GM21447 (cell line): ENCODE measurements at regions not wholly inside any gene's neighbourhood (a gene's known extent, or its start where the extent isn't known, plus 50 kb on each side); places are given as distances from the start of the nearest gene placed in this dataset.
"Not testable (repeated sequence)": the region's sequence is repeated elsewhere in the genome, so short reads cannot be mapped to it uniquely, and the experiment has no call there.

ENCODE experiments used
- ATAC-seq: cut with Tn5 transposase; IDR thresholded peaks from one replicate; pipeline ENCODE4 v1.9.1; 2021; ENCODE audit not compliant: unreplicated experiment

DNA sequence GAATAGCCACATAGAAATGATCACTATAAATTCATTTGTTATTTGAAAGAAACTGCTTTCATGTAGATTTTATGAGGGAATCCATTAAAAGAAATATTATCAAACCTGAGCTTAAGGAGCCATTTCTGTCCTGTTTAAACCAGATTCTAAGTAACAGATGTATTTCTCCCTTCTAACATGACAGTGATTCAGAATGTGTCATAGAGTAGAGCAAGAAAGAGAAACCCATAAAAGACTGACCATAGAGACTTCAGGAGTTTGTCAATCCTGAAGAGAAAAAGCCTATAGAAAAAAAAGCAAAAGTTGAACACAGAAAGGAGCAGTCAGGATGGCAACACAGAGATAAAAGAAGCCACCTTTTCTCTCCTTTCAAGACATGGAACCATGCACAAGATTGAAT, 390.6 kb downstream of the PRIM2 start:
- ATAC-seq = not testable (repeated sequence)

DNA sequence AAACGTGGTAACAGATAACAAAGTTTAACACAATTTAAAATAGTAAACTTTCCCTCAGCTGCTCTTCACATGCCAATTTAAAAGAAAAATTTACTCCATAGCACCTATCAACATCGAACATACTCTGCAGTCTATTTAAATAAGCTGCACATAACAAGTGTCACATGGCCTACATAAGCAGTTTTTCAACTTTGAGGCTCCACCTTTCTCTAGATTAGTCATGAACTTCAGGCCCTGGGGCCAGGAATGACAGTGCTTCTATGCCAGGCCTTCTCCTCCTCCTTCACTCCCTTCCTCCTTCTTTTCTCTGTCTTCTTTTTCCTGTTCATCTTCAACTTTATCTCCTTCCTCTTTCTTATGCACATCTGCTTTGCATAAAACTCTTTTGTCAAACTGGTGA, 405.1 kb downstream of the PRIM2 start:
- not testable (repeated sequence) for ATAC-seq

DNA sequence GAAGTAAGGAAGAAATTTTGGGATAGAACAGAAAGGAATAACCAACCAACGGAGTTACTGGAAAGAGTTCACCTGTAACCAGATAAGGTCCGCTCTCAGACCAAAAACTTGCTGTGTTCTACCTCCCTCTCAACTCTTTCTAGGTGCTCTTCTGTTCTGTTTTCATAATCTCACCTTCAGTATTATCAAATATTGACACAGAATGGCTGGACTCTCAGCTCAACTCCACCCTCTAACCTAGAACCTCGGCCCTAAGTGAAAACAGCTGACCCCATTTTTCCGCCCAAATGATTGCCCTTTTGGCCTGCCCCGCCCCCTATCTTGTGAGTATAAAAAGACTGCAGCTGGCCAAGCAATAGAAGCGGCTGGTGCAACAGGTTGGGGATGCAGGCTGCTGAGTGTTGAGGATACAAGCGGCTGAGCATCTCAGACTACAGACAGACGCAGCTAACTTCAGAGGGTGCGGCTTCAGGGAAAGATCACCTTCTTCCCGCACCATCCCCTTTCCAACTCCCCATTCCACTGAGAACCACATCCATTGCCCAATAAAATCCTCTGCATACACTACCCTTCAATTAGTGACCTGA, 406.5 kb downstream of the PRIM2 start:
- ATAC-seq = not testable (repeated sequence)

DNA sequence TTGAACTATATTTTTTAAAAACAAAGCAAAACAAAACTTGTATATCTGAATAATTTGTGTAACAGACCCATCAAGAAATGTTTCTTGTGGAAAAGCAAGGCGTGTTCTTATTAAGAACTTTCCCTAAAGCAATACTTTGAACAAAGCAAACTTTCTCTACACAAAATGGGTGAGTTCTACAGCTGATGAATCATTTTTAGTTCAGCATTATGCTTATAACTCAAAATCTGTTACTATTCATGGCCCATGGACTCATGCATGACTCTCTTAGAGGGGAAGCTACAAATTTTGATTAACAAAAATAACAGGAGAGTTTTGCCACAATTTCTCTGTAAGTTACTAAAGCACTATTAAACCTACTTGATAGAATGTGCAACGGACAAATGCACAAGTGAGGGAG, 412.0 kb downstream of the PRIM2 start:
- ATAC-seq = not testable (repeated sequence)

DNA sequence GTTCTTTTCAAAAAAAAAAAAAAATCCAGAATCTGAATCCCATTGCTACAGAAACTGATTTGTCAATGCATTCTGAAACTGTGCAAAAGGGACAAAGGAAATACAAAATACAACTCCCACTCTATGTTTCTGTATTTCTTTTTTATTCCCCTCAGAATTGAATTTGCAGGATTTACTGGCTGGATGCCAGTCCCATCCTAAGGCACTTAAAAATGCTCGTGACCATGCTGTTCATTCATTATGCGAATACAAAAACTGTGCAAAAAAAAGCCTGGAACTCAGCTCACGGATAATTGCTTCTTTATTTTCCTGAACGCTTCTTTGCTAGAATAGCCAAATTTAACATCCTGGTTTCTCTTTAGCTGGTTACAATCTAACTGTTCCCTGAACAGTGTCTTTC, 413.3 kb downstream of the PRIM2 start:
- not testable (repeated sequence) for ATAC-seq

DNA sequence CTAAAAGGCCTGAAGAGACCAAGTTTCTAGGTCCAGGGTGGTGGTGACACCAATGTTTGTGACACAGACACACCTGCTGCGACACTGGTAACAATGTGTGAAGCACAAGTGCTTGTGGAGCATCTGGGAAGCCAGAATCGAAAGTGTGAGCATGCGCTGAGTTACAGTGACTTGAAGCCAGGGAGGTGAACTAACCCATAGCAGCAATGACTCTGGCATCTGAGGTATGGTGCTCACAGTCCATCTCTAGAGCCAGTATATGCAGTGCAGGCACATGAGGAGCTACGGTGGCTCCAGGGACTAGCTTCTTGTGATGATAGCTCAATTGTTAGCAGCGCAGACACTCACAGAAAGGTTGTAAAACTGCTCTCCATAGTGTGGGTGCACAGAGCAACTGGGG, 430.3 kb downstream of the PRIM2 start:
- ATAC-seq = not testable (repeated sequence)

DNA sequence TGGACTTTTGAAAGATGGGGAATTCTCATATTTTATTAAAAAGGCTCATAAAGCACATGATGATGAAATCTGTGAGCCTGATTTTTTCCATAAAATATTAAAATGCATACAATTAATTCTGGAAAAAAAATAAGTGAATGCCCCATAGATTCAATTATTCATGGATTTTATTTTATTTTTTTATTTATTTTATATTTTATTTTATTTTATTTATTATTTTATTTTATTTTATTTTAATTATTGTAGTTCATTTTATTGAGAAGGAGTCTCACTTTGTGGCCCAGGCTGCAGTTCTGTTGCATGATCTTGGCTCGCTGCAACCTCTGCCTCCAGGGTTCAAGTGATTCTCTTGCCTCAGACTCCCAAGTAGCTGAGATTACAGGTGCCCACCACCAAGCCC, 442.4 kb downstream of the PRIM2 start:
- ATAC-seq = not testable (repeated sequence)

DNA sequence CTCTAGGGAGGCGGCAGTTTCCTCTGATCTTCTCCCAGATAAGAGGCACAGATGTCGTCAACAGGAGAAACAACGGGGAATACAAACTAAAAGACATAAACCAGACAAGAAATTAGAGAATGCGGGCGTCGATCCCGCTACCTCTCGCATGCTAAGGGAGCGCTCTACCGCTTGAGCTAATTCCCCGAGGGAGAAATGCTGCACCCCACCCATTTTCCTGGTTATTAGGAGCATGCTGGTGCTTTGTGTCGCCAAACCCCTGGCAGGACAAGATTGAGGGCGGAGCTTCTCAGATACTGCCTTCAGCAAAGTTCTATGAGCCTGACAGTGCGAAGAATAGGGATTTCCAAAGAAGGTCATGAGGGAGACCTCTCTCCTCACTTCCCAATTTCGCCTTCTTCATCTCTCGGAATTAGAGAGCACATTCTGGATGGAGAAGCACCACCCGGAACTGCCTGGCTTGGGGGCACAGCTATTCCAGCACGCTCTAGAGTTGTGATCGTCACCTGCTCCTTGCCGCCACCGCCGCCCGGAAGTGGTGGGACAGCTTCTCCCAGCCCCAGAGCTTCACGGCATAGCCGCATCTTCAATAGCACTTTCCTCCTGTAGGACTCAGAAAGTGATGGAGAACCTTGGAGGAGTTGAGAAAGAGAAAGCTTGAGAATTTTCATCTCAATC, 475.4 kb downstream of the PRIM2 start:
- ATAC-seq = not testable (repeated sequence)

DNA sequence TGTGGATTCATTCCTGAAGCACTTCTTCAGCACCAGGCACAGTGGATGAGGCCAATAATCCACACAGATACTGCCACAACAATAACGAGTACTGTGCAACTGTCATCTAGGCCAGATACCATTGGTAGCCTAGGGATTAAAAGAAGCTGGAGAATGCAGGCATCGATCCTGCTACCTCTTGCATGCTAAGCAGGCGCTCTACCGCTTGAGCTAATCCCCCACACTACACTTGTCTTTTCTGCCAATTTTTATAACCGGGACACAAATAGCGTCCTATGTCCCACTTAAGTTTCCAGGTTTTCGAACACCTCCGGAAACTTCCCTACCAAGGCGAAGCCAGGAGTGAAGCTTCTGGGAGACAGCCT, 475.9 kb downstream of the PRIM2 start:
- ATAC-seq = not testable (repeated sequence)

DNA sequence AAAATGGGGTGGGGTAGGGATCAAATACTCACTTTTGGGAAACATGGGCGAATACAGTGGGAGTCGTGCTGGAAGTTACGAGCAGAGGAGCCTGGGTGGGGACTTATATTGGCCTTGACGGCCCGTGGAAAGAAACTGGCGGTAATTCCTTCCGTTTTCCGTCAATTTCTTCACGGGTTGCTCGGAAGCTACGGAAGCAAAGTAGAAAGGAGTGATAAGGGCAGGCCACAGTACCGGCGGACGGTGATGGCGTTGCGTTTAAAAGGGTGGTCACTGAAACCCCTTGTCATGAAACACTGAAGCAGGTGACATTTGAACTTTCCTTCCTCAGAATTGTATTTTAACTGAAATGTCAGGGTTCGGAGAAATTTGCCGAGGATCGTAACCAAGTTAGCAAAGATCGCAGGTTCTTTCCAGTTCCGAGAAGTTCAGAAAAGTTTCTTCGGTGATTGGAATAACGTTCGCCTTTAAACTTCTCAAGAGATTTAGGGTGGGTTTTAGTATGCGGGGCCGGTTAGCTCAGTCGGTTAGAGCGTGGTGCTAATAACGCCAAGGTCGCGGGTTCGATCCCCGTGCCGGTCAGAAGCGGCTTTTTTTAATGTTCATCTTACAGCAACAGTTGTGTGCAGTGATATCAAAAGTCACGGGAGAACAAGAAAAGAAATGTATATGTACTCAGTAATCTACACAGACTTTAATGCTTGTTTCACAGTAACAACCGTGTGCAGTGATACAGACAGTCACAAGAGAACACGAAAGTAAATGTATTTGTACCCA, 482.5 kb downstream of the PRIM2 start:
- not testable (repeated sequence) for ATAC-seq

DNA sequence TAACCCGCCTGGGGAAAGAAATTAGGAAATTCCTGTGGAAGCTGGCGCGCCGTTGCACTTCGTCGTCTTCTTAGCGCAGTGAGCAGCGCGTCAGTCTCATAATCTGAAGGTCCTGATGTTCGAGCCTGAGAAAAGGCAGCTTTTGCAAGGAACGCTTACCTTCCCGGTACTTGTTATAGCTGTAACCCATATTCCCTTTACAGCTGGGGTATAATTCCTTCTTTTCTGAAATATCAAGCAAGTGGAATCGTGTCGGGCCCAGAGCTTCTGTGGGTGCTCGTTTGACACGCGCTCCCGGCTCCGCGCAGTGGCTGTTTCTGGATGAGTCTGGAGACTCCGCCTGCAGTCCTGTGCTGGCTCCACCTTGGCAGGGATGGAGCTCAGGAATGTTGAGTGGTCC, 491.2 kb downstream of the PRIM2 start:
- not testable (repeated sequence) for ATAC-seq

DNA sequence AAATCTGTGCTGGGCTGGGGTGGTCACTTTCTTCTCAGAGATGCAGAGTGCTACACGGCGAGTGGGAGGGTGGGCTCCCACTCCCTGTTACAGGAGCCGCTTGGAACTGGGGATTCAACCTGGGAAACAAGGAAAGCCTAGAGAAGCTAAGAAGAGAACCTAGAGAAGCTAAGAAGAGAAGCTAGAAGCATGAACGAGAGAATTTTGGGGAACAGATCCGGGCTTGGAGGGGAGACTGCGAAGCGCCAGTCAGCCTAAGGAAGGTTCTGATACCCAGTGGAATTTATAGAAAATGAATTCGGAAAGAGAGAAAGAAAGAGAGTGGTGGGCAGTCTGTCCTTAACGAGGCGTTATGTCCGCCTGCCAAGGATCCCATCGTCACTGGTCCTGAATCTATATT, 492.0 kb downstream of the PRIM2 start:
- ATAC-seq = not testable (repeated sequence)

DNA sequence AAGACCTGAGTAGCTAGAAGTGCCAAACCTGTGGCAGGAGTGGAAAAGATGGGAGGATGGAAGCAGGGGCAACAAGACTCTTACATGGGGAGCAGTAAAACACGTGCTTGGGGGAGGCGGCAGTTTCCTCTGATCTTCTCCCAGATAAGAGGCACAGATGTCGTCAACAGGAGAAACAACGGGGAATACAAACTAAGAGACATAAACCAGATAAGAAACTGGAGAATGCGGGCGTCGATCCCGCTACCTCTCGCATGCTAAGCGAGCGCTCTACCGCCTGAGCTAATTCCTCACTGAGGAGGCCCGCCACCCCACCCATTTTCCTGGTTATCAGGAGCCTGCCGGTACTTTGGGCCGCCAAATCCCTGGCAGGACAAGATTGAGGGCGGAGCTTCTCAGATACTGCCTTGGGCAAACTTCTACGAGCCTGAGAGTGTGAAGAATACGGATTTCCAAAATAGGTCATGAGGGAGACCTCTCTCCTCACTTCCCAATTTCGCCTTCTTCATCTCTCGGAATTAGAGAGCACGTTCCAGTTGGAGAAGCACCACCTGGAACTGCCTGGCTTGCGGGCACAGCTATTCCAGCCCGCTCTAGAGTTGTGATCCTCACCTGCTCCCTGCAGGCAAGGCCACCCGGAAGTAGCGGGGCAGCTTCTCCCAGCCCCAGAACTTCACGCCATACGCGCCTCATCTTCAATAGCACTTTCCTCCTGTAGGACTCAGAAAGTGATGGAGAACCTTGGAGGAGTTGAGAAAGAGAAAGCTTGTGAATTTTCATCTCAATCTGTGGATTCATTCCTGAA, 496.0 kb downstream of the PRIM2 start:
- not testable (repeated sequence) for ATAC-seq

DNA sequence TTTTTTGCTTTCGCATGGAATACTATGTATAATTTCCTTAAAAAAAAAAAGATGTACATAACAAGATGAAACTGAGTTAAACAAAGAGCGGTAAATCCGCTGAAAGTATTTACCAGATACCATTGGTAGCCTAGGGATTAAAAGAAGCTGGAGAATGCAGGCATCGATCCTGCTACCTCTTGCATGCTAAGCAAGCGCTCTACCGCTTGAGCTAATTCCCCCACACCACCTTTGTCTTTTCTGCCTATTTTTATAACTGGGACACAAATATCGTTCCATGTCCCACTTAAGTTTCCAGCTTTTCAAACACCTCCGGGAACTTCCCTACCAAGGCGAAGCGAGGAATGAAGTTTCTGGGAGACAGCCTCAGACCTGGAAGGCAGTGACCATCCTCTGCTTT, 498.4 kb downstream of the PRIM2 start:
- not testable (repeated sequence) for ATAC-seq

DNA sequence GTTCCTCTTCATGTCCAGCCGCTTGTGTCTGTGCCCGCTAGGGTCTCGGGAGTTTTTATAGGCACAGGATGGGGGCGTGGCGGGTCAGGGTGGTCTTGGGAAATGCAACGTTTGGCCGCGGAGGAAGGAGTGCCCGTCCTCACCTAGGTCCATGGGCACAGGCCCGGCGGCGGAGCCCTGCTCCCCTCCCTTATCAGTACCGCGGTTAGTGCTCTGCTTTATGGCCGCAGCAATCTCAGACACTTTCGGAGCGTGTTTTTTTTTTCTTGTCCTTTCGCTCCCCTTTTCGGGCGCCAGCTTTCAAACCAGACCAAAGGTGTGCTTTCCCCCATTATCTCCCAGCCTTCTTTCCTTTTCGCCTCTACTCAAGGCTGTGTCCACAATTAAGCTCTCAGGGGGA, 503.9 kb downstream of the PRIM2 start:
- ATAC-seq = not testable (repeated sequence)

DNA sequence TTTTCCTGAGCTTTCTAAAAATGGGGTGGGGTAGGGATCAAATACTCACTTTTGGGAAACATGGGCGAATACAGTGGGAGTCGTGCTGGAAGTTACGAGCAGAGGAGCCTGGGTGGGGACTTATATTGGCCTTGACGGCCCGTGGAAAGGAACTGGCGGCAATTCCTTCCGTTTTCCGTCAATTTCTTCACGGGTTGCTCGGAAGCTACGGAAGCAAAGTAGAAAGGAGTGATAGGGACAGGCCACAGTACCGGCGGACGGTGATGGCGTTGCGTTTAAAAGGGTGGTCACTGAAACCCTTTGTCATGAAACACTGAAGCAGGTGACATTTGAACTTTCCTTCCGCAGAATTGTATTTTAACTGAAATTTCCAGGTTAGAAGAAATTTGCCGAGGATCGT, 505.0 kb downstream of the PRIM2 start:
- ATAC-seq = not testable (repeated sequence)

DNA sequence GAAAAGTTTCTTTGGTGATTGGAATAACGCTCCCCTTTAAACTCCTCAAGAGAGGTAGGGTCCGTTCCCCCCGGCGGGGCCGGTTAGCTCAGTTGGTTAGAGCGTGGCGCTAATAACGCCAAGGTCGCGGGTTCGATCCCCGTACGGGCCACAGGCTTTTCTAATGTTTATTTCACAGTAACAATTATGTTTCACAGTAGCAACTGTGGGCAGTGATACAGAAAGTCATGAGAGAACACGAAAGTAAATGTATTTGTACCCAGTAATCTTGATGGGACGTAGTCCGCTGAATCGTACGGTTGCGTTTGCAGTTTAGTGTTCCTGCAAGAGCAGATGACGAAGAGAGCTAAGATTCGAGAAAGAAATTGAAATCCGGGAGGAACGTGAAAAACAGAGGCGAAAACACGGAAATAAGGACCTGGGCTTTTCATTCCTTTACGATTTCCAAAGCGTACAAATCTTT, 505.5 kb downstream of the PRIM2 start:
- ATAC-seq = no peak

DNA sequence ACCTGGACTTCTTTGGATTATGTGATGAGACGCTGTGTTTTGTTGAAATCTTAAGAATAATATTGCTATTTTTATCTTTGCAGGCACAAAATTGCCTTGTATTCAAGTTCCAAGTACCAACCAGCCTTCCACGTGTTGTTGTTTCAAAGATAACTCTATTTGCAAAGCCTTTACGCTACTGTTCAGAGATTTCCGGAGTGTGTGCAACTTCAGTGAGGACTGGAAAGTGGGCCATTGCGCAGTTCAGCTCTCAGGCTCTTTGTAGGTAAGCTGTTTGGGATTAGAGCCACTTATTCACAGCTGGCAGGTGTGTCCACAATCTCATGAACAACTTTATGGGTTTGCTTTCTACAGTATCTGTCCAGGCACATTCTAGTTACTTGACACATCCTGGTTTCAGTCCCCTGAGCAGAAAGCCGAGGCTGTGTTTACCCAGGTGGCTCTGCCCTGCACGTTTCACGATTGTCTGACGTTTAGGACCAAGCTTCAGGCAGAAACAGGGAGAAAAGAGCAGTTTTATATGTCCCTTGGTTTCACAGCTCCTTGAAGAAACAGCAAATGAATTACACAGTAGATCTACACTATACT, 520.3 kb downstream of the PRIM2 start:
- ATAC-seq = not testable (repeated sequence)

DNA sequence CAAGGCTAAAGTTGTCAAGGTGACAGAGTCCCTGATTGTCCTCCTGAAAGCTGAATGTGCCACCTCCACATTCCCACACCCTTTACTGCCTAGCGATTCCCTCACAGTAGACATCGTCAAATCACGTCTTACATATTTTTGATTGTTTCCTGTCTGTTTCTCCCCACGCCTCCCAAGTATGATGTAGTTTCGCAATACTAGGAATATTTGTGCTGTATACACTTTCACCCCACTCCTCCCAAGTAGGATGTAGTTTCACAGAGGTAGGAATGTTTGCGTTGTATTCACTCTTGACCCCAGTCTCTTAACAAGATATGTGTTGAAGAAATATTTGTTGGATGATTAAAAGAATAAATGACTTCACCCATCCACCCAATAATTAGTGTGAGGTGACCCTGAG, 524.1 kb downstream of the PRIM2 start:
- not testable (repeated sequence) for ATAC-seq

DNA sequence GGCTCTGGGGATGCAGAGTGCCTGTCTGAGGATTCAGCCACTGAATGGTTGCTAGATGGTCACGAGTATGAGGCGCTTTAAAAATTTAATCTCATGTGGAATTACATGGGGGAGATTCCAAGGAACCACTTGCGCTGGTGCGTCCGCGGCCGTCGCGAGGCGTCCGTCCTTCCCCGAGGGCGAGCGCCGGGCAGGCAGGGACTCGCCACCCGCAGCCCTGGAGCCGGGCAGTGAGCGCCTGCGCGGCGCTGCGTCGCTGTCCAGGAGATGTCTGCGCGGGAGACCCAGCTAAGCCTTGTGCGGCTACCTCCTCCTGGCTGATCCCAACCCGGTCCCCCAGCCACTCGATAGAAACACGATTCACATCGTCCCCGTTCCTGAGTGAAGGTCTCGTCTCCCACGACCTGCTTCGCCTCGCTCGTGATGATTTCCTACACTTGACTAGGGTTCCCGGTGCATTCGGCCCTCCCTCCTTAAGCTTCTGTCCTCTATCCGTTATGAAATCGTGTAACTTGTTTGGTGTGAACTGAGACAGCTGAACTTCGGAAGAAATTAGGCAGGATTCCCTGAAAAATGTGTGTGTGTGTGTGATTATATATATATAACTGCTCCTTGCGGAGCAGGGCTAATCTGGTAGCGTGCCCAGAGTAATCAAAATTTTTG, 536.4 kb downstream of the PRIM2 start:
- ATAC-seq = not testable (repeated sequence)
